CD4-positive, alpha-beta T cell (primary cell): ENCODE measurements at regions not wholly inside any gene's neighbourhood (a gene's known extent, or its start where the extent isn't known, plus 50 kb on each side); places are given as distances from the start of the nearest gene placed in this dataset.

Experiments
- ATAC-seq: fragments of 200-7000 bp; cut with Tn5 transposase; one replicate; pipeline ENCODE4 v1.10.0; 2022; ENCODE audit warnings: mild to moderate bottlenecking; ENCODE audit not compliant: poor library complexity
- CTCF ChIA-PET: fragments of 350-600 bp; sonication (Branson Sonifier 250); formaldehyde crosslinking; loops from one replicate; lab custom pipeline; 2021; ENCODE audit warnings: antibody characterized with exemption, inconsistent platforms; lab: Charles Lee
- POLR2A ChIA-PET: fragments of 350-600 bp; sonication (Branson Sonifier 250); formaldehyde crosslinking; loops from one replicate; lab custom pipeline; 2021; ENCODE audit warnings: antibody characterized with exemption, inconsistent platforms; lab: Charles Lee
- DNase-seq, 14 experiments: peaks; one replicate each; pipeline ENCODE4 v3.0.0-alpha.2; 2013 to 2020; ENCODE audit warnings: mixed read lengths in 2 of 14
- H3K27ac ChIP-seq, 2 donors: one replicate each; pipeline versions ENCODE4 v1.5.1 to v1.7.0; 2013; ENCODE audit warnings: low read length in 2 of 2, low read depth in 1 of 2, mild to moderate bottlenecking in 1 of 2
- H3K27me3 ChIP-seq, 2 experiments: 1 replicate in 1 of 2; 2 replicates in 1 of 2; pipeline versions ENCODE4 v1.6.1 to v1.7.0; 2013; ENCODE audit warnings: low read length in 2 of 2, control low read depth in 1 of 2, mild to moderate bottlenecking in 1 of 2, moderate library complexity in 1 of 2; ENCODE audit not compliant: insufficient read depth in 2 of 2, control insufficient read depth in 1 of 2
- H3K36me3 ChIP-seq: one replicate; pipeline ENCODE4 v1.6.1; 2013; ENCODE audit warnings: low read length, control low read depth; ENCODE audit not compliant: insufficient read depth
- H3K4me1 ChIP-seq: one replicate; pipeline ENCODE4 v1.6.1; 2013; ENCODE audit warnings: low read length, control low read depth; ENCODE audit not compliant: insufficient read depth
- H3K4me3 ChIP-seq: one replicate; pipeline ENCODE4 v1.5.1; 2013; ENCODE audit warnings: mild to moderate bottlenecking, low read length, moderate library complexity
- H3K9me3 ChIP-seq, 2 experiments: 1 replicate in 1 of 2; 2 replicates in 1 of 2; pipeline versions ENCODE4 v1.6.1 to v1.7.0; 2013; ENCODE audit warnings: low read length in 2 of 2, mild to moderate bottlenecking in 2 of 2, control low read depth in 1 of 2, moderate library complexity in 1 of 2; ENCODE audit not compliant: control insufficient read depth in 1 of 2, insufficient read depth in 1 of 2
- H3K27ac Mint-ChIP-seq: one replicate; pipeline ENCODE4 v1.8.0; 2020; ENCODE audit warnings: mixed read lengths
- H3K27me3 Mint-ChIP-seq: one replicate; pipeline ENCODE4 v1.8.0; 2021; ENCODE audit warnings: mixed read lengths
- H3K36me3 Mint-ChIP-seq: one replicate; pipeline ENCODE4 v1.8.0; 2021; ENCODE audit warnings: low read depth, mixed read lengths
- H3K4me1 Mint-ChIP-seq: one replicate; pipeline ENCODE4 v1.8.0; 2021; ENCODE audit warnings: low read depth, mixed read lengths
- H3K4me3 Mint-ChIP-seq: one replicate; pipeline ENCODE4 v1.8.0; 2020; ENCODE audit warnings: mild to moderate bottlenecking, mixed read lengths
- H3K9me3 Mint-ChIP-seq: one replicate; pipeline ENCODE4 v1.8.0; 2020; ENCODE audit warnings: mixed read lengths
- CTCF ChIP-seq: fragments of 200-600 bp; IDR thresholded peaks from one replicate; pipeline ENCODE4 v1.8.0; 2022; ENCODE audit warnings: antibody characterized with exemption, mild to moderate bottlenecking
- intact Hi-C, 2 experiments: fragments of 100-400 bp; cut with DNase I in 1 of 2; cut with micrococcal nuclease in 1 of 2; formaldehyde crosslinking; loops; one replicate each; pipeline versions ENCODE4 v1.15.1 to v1.9.0; 2023 to 2025; cut with DNase I, micrococcal nuclease

GRCh38 chr4:3845094-3845743, 79.0 kb downstream of the ADRA2C start:
- Mint-ChIP-seq H3K9me3 (no peaks in the 10 kb centered on the region), H3K4me1 (no peaks in the 10 kb centered on the region), H3K27ac (no peak overlapping the region), H3K27me3 (peaks cover 19% of the 10 kb centered on the region), H3K4me3 (no peak overlapping the region), H3K36me3 (no peaks in the 10 kb centered on the region)
- ATAC-seq (no peak), DNase-seq (no peak)
- ChIA-PET CTCF (no interaction called here), POLR2A (no interaction called here)
- intact Hi-C loops, result no loop called here
- Histone ChIP-seq H3K4me3 (no peak overlapping the region), H3K27me3 (peaks cover 0 to 2% of the 10 kb centered on the region in 2 experiments), H3K36me3 (no peaks in the 10 kb centered on the region), H3K9me3 (peaks cover 0 to 13% of the 10 kb centered on the region in 2 experiments), H3K27ac (no peak overlapping the region), H3K4me1 (no peaks in the 10 kb centered on the region)
- no peak for TF ChIP-seq CTCF

GRCh38 chr4:3845744-3846429, 79.7 kb downstream of the ADRA2C start:
- ATAC-seq (no peak), DNase-seq (no peak)
- intact Hi-C loops, result no loop called here
- Mint-ChIP-seq H3K9me3 (peaks cover 2% of the 10 kb centered on the region), H3K36me3 (no peaks in the 10 kb centered on the region), H3K27ac (no peak overlapping the region), H3K4me3 (no peak overlapping the region), H3K27me3 (peaks cover 15% of the 10 kb centered on the region), H3K4me1 (no peaks in the 10 kb centered on the region)
- CTCF ChIA-PET, result no interaction called here
- POLR2A ChIA-PET, result no interaction called here
- no peak for TF ChIP-seq CTCF
- no peaks in the 10 kb centered on the region for H3K36me3 ChIP-seq
- no peaks in the 10 kb centered on the region for H3K4me1 ChIP-seq
- peaks cover 0 to 18% of the 10 kb centered on the region in 2 experiments for H3K9me3 ChIP-seq
- peaks cover 0 to 2% of the 10 kb centered on the region in 2 experiments for H3K27me3 ChIP-seq
- H3K27ac ChIP-seq, result no peak overlapping the region
- H3K4me3 ChIP-seq, result no peak overlapping the region

GRCh38 chr4:3847211-3847940, 81.2 kb downstream of the ADRA2C start:
- Mint-ChIP-seq H3K36me3 (no peaks in the 10 kb centered on the region), H3K27ac (no peak overlapping the region), H3K9me3 (peaks cover 2% of the 10 kb centered on the region), H3K4me1 (no peaks in the 10 kb centered on the region), H3K27me3 (peaks cover 14% of the 10 kb centered on the region), H3K4me3 (no peak overlapping the region)
- no peak for TF ChIP-seq CTCF
- no peaks in the 10 kb centered on the region for H3K4me1 ChIP-seq
- peaks cover 0 to under 1% of the 10 kb centered on the region in 2 experiments for H3K27me3 ChIP-seq
- no peak for DNase-seq
- no peak overlapping the region for H3K4me3 ChIP-seq
- ChIA-PET POLR2A (no interaction called here), CTCF (no interaction called here)
- no peak for ATAC-seq
- no peaks in the 10 kb centered on the region for H3K36me3 ChIP-seq
- intact Hi-C loops, result no loop called here
- peaks cover 0 to 18% of the 10 kb centered on the region in 2 experiments for H3K9me3 ChIP-seq
- H3K27ac ChIP-seq, result no peak overlapping the region
